NCI-H1930 (cell line): ENCODE measurements at regions not wholly inside any gene's neighbourhood (a gene's known extent, or its start where the extent isn't known, plus 50 kb on each side); places are given as distances from the start of the nearest gene placed in this dataset.
"Not testable (repeated sequence)": the region's sequence is repeated elsewhere in the genome, so short reads cannot be mapped to it uniquely, and the experiment has no call there.

Experiments
- DNase-seq, 2 experiments: peaks; one replicate each; lab custom pipeline; 2025; lab: John Stamatoyannopoulos, UW

GRCh38 chr16:56013962-56014552 is 138.9 kb upstream of the CES5A start:
- DNase-seq = no peak

GRCh38 chr16:56012482-56012811 is 137.3 kb upstream of the CES5A start:
- DNase-seq = no peak

- no peak for DNase-seq
Observed at GRCh38 chr16:56011808-56012481, 136.8 kb upstream of the CES5A start.

GRCh38 chr16:56005958-56006357 is 130.8 kb upstream of the CES5A start:
- DNase-seq = no peak

GRCh38 chr16:55999683-56000082 is 124.5 kb upstream of the CES5A start:
- DNase-seq = no peak

GRCh38 chr16:55993088-55993487 is 117.9 kb upstream of the CES5A start:
- DNase-seq = no peak

- DNase-seq = no peak
Observed at GRCh38 chr16:55992551-55992950, 117.4 kb upstream of the CES5A start.

- no peak for DNase-seq
Observed at GRCh38 chr16:55991843-55992242, 116.7 kb upstream of the CES5A start.

GRCh38 chr16:55989569-55989907 is 114.4 kb upstream of the CES5A start:
- no peak for DNase-seq

- not testable (repeated sequence) for DNase-seq
Observed at GRCh38 chr16:55988850-55989568, 113.8 kb upstream of the CES5A start.

- DNase-seq = no peak
Observed at GRCh38 chr16:55988013-55988412, 112.8 kb upstream of the CES5A start.

- no peak for DNase-seq
Observed at GRCh38 chr16:55982597-55982996, 107.4 kb upstream of the CES5A start.

- DNase-seq = no peak
Observed at GRCh38 chr16:55981557-55981956, 106.4 kb upstream of the CES5A start.

- DNase-seq = no peak
Observed at GRCh38 chr16:55976815-55977214, 101.6 kb upstream of the CES5A start.

GRCh38 chr16:55971447-55971846 is 96.3 kb upstream of the CES5A start:
- DNase-seq = no peak

GRCh38 chr16:55968221-55968620 is 93.0 kb upstream of the CES5A start:
- DNase-seq = no peak

GRCh38 chr16:55964923-55965475 is 89.8 kb upstream of the CES5A start:
- no peak for DNase-seq

GRCh38 chr16:55955845-55956244 is 80.7 kb upstream of the CES5A start:
- DNase-seq = no peak

- DNase-seq = no peak
Observed at GRCh38 chr16:55955424-55955823, 80.3 kb upstream of the CES5A start.

- DNase-seq = no peak
Observed at GRCh38 chr16:55954906-55955305, 79.7 kb upstream of the CES5A start.

- DNase-seq = no peak
Observed at GRCh38 chr16:55949518-55949917, 74.3 kb upstream of the CES5A start.

- no peak for DNase-seq
Observed at GRCh38 chr16:55948230-55948629, 73.1 kb upstream of the CES5A start.

- DNase-seq = no peak
Observed at GRCh38 chr16:55947366-55947765, 72.2 kb upstream of the CES5A start.
